22Rv1 (cell line): ENCODE measurements at regions not wholly inside any gene's neighbourhood (a gene's known extent, or its start where the extent isn't known, plus 50 kb on each side); places are given as distances from the start of the nearest gene placed in this dataset.

Experiments used
- ZFX ChIP-seq: fragments of 450-650 bp; IDR thresholded peaks from 2 replicates; pipeline ENCODE4 v1.6.1; 2017; ENCODE audit warnings: antibody characterized with exemption, borderline replicate concordance
- TF ChIP-seq, protein P1 (sequence below): fragments of 450-650 bp; IDR thresholded peaks from 2 replicates; pipeline ENCODE4 v1.5.1; 2017; ENCODE audit warnings: mild to moderate bottlenecking

DNA sequence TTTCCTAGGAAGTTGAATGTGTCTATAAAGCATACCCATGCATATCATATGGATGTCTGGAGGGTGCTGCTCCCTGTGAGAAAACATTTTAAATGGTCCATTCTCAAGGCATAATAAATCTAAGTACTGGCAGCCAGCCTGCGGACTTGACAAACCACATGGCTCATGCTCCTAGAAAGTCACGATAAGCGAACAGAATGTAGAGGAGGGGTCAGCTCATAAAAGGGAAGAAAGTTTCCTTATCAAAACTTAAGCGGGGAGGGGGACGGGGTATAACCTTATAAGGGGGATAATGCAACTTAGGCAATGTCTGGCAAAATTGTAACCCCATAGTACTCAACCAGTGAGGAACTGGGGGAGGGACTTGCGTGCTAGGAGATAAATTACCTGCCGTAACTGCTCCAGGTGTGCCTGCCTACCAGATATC is 159.8 kb upstream of the LMCD1 start:
- TF ChIP-seq, protein P1, sequence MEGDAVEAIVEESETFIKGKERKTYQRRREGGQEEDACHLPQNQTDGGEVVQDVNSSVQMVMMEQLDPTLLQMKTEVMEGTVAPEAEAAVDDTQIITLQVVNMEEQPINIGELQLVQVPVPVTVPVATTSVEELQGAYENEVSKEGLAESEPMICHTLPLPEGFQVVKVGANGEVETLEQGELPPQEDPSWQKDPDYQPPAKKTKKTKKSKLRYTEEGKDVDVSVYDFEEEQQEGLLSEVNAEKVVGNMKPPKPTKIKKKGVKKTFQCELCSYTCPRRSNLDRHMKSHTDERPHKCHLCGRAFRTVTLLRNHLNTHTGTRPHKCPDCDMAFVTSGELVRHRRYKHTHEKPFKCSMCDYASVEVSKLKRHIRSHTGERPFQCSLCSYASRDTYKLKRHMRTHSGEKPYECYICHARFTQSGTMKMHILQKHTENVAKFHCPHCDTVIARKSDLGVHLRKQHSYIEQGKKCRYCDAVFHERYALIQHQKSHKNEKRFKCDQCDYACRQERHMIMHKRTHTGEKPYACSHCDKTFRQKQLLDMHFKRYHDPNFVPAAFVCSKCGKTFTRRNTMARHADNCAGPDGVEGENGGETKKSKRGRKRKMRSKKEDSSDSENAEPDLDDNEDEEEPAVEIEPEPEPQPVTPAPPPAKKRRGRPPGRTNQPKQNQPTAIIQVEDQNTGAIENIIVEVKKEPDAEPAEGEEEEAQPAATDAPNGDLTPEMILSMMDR: no peak
- TF ChIP-seq ZFX: no peak
